ENCODE measurements at regions not wholly inside any gene's neighbourhood (a gene's known extent, or its start where the extent isn't known, plus 50 kb on each side); places are given as distances from the start of the nearest gene placed in this dataset.

- DNase-seq: no peak
Measured at GRCh38 chr10:71128311-71128980, 83.9 kb upstream of the UNC5B start.

GRCh38 chr10:71131096-71131495 is 81.3 kb upstream of the UNC5B start:
- no peak for DNase-seq

DNA sequence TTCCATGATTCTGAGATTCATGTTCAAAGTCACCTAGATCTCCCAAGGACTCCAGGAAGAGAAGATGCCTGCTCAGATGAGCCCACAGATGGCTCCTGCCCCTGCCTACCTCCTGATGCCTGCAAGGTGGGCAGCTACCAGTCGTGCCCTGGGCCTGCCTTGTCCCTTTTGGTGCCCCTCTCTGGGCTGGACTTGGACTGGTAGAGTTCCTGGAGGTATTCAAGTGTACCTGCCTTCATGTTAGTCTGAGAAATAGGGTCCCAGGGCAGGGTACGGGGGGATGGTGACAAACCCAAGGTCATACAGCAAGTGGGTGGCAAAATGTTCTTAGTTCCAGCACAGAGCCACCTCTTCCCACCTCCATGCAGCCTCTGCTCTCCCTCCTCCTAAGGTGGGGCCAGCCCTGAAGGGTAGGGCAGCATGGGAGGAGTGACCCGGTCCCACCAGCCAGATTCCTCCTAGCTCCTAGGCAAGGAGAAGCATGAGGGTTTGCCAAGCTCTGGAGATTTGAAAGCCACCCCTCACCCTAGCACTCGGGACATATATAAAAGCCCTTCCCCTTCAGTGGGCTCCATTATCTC is 80.8 kb upstream of the UNC5B start:
- no peak for DNase-seq

DNA sequence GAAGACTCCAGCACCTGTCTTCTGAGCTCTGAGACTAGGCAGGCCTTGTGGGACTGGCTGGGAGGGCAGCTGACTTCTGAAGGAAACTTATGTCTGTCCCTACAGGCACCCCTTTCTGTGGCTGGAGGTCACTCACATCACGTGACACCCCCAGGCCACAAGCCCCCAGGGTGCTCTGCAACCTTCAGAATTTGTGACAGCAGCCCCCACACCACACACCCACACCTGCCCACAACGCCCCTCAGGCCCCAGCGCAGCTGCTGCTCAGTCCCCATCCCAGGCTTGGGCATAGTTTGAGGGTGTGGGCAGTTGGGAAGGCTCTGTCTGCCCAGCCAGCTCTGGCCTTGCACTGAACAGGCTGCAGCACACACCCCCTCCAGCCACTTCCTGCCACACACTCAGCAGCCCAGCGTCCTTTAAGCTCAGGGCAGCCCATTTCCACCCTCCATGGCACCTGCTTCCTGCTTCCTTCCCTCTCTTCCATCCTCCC is 80.0 kb upstream of the UNC5B start:
- no peak for DNase-seq

DNA sequence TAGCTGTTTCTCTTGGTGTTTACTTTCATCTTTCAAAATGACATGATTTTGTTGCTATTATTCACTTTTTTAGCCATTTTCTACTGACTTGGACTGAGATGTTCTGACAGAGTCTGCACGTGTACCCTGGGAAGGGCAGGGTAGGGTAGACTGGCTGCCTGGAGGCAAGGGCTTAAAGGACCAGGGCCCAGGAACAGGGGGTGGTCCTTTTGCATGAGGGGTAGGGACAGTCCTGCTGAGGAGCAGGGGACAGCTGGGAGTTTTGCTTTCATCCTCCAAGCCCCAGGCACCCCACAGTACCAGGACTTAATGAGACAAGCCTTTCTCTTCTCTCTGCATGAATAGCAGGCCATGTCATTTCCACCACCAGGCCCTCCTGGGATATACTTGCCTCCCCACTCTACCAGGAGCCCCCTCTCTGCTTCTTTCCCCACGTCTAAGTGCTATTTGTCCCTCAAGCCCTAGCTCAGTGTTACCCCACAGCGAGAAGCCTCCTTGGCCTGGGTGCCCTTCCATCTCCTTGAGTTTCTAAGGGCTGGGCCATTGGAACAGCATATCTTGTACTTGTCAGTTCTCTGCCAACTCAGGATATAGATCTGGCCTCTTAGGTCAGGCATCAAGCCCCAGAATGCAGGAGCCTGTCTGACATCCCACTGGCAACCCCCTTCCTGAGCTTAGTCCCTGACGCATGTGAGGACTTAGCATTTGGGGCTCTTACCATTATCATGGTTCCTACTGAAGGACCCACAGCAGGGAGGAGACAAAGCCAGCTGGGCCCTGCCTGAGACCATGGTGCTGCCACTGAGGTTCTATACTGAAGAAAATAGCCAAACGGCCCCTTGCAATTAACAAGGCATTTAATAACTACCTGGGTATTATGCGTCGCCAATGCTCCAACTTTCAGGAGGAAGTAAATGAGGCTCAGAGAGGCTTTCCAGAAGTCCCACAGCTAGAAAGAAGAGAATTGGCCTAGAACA is 78.4 kb upstream of the UNC5B start:
- no peak for DNase-seq

- no peak for DNase-seq
Measured at GRCh38 chr10:71134732-71135211, 77.6 kb upstream of the UNC5B start.

DNA sequence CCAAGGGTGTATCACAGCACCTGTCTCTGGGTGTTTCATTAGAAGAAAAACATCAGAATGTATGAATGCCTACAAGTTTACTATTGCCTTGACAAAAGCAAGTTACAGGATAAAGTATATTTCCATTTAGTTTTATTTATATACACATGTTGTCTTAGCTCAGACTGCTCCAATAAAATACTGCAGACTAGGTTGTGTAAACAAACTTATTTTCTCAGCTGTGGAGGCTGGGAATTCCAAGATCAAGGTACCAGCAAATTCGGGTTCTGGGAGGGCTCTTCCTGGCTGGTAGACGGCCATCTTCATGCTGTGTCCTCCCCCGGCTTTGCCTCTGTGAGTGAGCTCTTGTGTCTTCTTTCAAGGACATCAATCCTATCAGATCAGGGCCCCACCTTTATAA is 77.1 kb upstream of the UNC5B start:
- DNase-seq: no peak

GRCh38 chr10:71136036-71136721 is 76.2 kb upstream of the UNC5B start:
- no peak for DNase-seq

DNA sequence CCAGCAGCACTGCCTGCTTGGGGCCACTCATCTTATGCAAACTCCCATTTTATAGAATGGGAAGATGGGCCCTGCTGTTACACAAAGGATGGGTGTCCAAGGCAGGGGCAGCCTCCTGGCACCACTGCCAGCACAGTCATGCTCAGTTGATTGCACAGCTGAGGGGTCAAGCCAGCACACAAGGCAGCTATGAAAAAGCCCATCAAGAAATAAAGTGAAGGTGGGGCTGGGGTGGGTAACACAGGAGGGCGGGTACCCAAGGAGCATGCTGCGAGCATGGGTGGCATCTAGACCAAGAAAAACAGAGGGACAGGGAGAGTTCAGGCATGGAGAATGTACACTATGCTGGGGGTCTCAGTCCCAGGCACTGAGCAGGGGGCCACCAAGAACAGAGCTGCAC is 74.7 kb upstream of the UNC5B start:
- no peak for DNase-seq

- no peak for DNase-seq
Measured at GRCh38 chr10:71138166-71138830, 74.1 kb upstream of the UNC5B start.

GRCh38 chr10:71141528-71141927 is 70.8 kb upstream of the UNC5B start:
- no peak for DNase-seq

DNA sequence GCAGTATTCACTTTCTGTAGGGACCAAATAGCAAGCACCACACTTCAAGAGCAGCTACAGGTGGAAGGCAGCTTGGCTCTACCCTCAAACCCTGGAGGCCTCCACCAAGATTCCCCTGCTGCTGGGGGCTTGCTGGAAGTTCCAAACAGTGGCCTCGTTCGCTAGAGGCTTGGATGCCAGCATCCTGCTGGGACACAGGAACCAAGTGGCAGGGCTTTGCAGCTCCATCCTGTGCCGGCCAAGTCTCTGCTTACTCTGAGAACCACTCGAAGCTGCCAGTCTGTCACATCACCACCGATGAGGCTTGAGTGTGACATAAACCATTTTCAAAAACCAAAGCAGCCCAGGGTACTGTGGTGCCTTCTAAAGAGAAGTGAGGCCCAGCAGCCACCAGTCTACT is 69.2 kb upstream of the UNC5B start:
- DNase-seq: no peak

GRCh38 chr10:71143610-71144009 is 68.8 kb upstream of the UNC5B start:
- DNase-seq: no peak

DNA sequence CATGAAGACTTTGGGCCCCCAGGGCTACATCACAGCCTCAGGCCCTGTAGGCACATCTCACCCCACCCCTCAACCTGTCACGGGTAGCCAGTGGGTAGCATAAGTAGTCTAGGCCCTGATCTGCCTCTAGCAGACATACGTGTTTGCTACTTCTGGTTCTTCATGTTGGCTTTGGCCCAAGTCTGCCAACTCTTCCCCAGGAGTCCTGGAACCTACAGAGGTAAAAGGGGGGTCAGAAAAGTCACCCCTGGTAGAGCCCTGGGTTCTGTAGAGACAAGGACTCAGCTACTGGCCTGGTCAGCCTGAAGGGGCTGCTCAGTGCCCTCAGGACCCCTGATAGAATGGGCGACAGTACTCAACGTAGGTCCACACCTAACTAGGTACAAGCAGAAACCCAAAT is 67.5 kb upstream of the UNC5B start:
- DNase-seq: no peak

- no peak for DNase-seq
Measured at GRCh38 chr10:71145352-71145945, 66.9 kb upstream of the UNC5B start.

- no peak for DNase-seq
Measured at GRCh38 chr10:71150796-71151195, 61.6 kb upstream of the UNC5B start.

GRCh38 chr10:71152043-71152442 is 60.3 kb upstream of the UNC5B start:
- no peak for DNase-seq

- no peak for DNase-seq
Measured at GRCh38 chr10:71156436-71156835, 55.9 kb upstream of the UNC5B start.

- no peak for DNase-seq
Measured at GRCh38 chr10:71157435-71157834, 54.9 kb upstream of the UNC5B start.

- DNase-seq: no peak
Measured at GRCh38 chr10:71158251-71158650, 54.1 kb upstream of the UNC5B start.

- no peak for DNase-seq
Measured at GRCh38 chr10:71158902-71159301, 53.5 kb upstream of the UNC5B start.

DNA sequence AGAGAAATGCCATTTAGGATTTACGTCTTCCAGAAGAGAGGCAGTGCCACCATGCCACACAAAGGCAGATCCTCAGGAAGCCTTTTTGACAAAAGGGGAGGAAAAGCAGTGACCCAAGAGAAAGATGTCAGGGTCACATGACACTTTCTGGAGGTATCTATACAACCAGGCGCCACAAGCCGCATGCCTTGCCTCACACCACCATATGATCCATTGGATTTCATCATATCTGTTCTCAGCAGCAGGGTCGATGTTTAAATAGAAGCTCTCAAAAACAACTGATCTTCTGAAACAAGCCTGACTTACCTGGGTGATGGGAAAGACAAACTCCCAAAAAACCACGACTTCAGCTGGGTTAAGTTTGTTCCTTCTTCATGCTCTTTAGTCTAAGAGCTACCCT is 52.5 kb upstream of the UNC5B start:
- DNase-seq: no peak

Data from NCI-H510A treated with DMSO at 0.1 percent for 48 hours (cell line).